K562 (cell line): ENCODE measurements at regions not wholly inside any gene's neighbourhood (a gene's known extent, or its start where the extent isn't known, plus 50 kb on each side); places are given as distances from the start of the nearest gene placed in this dataset.

Experiments used
- ATAC-seq: fragments of 200-7000 bp; cut with Tn5 transposase; 3 replicates; pipeline ENCODE4 v1.9.1; 2020; ENCODE audit warnings: moderate library complexity
- BruUV-seq: library from RNA; stranded (reverse); fragments of 400-500 nt; replicated peaks from 2 replicates; lab custom pipeline; 2021; lab: Mats Ljungman, UMichigan
- CTCF ChIA-PET: fragments of 300-600 bp; formaldehyde crosslinking; extraction: SDS; loops from one replicate; lab custom pipeline; 2021; ENCODE audit warnings: low intra/inter-chr PET ratio; lab: Yijun Ruan, JAX
- POLR2A ChIA-PET: fragments of 300-600, 350-650 bp; sonication (Branson Sonifier 250); formaldehyde crosslinking; extraction: SDS; loops from one replicate; lab custom pipeline; 2021; ENCODE audit warnings: antibody characterized with exemption, inconsistent platforms; lab: Yijun Ruan, JAX
- DNase-seq, 4 experiments: peaks; one replicate each; pipeline versions ENCODE4 v3.0.0 to v3.0.0-alpha.2; 2011 to 2018; ENCODE audit warnings: low spot score in 3 of 4, mixed read lengths in 3 of 4; ENCODE audit errors: extremely low read depth in 1 of 4
- FAIRE-seq: peaks from 2 replicates; lab custom pipeline; 2011; peaks lifted over from hg19 to GRCh38; lab: Jason Lieb, UNC
- H2AFZ ChIP-seq: 2 replicates; pipeline ENCODE4 v1.6.0; 2011; ENCODE audit warnings: low read depth, low read length, control low read depth, inconsistent platforms
- H3K27ac ChIP-seq: fragments of 200-600 bp; 3 replicates; pipeline ENCODE4 v1.8.0; 2011; ENCODE audit warnings: low read depth, mild to moderate bottlenecking, control low read depth, inconsistent platforms, low read length, moderate library complexity, mixed read lengths; ENCODE audit errors: extremely low read depth
- H3K27me3 ChIP-seq, 2 experiments: fragments of 300-600 bp in 1 of 2; 2 replicates in 1 of 2; 3 replicates in 1 of 2; pipeline versions ENCODE4 v1.6.0 to v1.8.0; 2011; ENCODE audit warnings: inconsistent platforms in 2 of 2, low read length in 2 of 2, mild to moderate bottlenecking in 1 of 2, mixed read lengths in 1 of 2, moderate library complexity in 1 of 2; ENCODE audit not compliant: control insufficient read depth in 2 of 2, insufficient read depth in 2 of 2
- H3K36me3 ChIP-seq: fragments of 300-600 bp; 3 replicates; pipeline ENCODE4 v1.8.0; 2011; ENCODE audit warnings: mild to moderate bottlenecking, low read length, inconsistent platforms; ENCODE audit not compliant: control insufficient read depth, insufficient read depth
- H3K4me1 ChIP-seq, 2 experiments: fragments of 200-600 bp in 1 of 2; replicated peaks in 1 of 2; 2 replicates in 1 of 2; 3 replicates in 1 of 2; pipeline versions ENCODE4 v1.5.1 to v1.8.0; 2011; ENCODE audit warnings: inconsistent platforms in 2 of 2, low read length in 2 of 2, mild to moderate bottlenecking in 1 of 2, mixed read lengths in 1 of 2, moderate library complexity in 1 of 2; ENCODE audit not compliant: control insufficient read depth in 2 of 2, insufficient read depth in 2 of 2
- H3K4me2 ChIP-seq: 2 replicates; pipeline ENCODE4 v1.6.1; 2011; ENCODE audit warnings: low read length, control low read depth, inconsistent platforms, mixed read lengths; ENCODE audit not compliant: insufficient read depth
- H3K4me3 ChIP-seq: fragments of 200-600 bp; sonication (generic), shearing (Covaris generic); 2 replicates; pipeline ENCODE4 v1.5.1; 2016; ENCODE audit warnings: control low read depth, inconsistent platforms
- H3K79me2 ChIP-seq: fragments of 200-600 bp; 3 replicates; pipeline ENCODE4 v1.8.0; 2011; ENCODE audit warnings: low read length, inconsistent platforms; ENCODE audit not compliant: control insufficient read depth, insufficient read depth
- H3K9ac ChIP-seq, 2 experiments: 2 replicates each; pipeline versions ENCODE4 v1.6.0 to v1.6.1; 2011; ENCODE audit warnings: low read depth in 2 of 2, low read length in 2 of 2, control low read depth in 1 of 2, inconsistent platforms in 1 of 2, mild to moderate bottlenecking in 1 of 2, mixed read lengths in 1 of 2; ENCODE audit not compliant: insufficient read depth in 1 of 2
- H3K9me1 ChIP-seq: one replicate; pipeline ENCODE4 v1.6.0; 2011; ENCODE audit warnings: inconsistent platforms, mild to moderate bottlenecking, low read length, moderate library complexity; ENCODE audit not compliant: control insufficient read depth, insufficient read depth
- H3K9me3 ChIP-seq: replicated peaks from 2 replicates; pipeline ENCODE4 v1.5.1; 2011; ENCODE audit warnings: low read depth, low read length, inconsistent platforms; ENCODE audit not compliant: control insufficient read depth, insufficient read depth
- H4K20me1 ChIP-seq: replicated peaks from 2 replicates; pipeline ENCODE4 v1.6.1; 2011; ENCODE audit warnings: low read length, inconsistent platforms, mixed read lengths; ENCODE audit not compliant: control insufficient read depth, insufficient read depth
- CCAR2 ChIP-seq: fragments of 200-400 bp; formaldehyde crosslinking; IDR thresholded peaks from 2 replicates; pipeline ENCODE4 v1.6.1; 2017; ENCODE audit warnings: mild to moderate bottlenecking, low read depth, low read length
- CHD4 ChIP-seq: fragments of 200-600 bp; sonication (generic); IDR thresholded peaks from 3 replicates; pipeline ENCODE4 v1.6.1; 2012; ENCODE audit warnings: low read depth, mild to moderate bottlenecking, mixed read lengths, low read length, inconsistent platforms; ENCODE audit not compliant: insufficient read depth, insufficient replicate concordance, poor library complexity, severe bottlenecking
- HMG20B ChIP-seq: fragments of 250-450 bp; sonication (Bioruptor Pico); IDR thresholded peaks from 2 replicates; pipeline ENCODE4 v1.5.0; 2021; ENCODE audit warnings: mild to moderate bottlenecking
- ILK ChIP-seq: fragments of 450-650 bp; IDR thresholded peaks from 2 replicates; pipeline ENCODE4 v1.6.1; 2016; ENCODE audit warnings: missing genetic modification characterization, low read depth, mild to moderate bottlenecking, missing compliant biosample characterization, moderate library complexity, borderline replicate concordance
- KDM2B ChIP-seq: fragments of 250-450 bp; sonication (Bioruptor Pico); IDR thresholded peaks from 2 replicates; pipeline ENCODE4 v1.8.0; 2021; ENCODE audit warnings: mild to moderate bottlenecking, moderate library complexity
- MAZ ChIP-seq, 2 experiments: fragments of 450-650 bp in 1 of 2; sonication (generic) in 1 of 2; formaldehyde crosslinking; IDR thresholded peaks in 1 of 2; conservative IDR thresholded peaks in 1 of 2; 2 replicates each; pipeline versions ENCODE4 v1.4.0 to v1.5.0; 2020; ENCODE audit warnings: mild to moderate bottlenecking in 1 of 2, missing genetic modification reagents in 1 of 2
- PKNOX1 ChIP-seq: fragments of 450-650 bp; IDR thresholded peaks from 2 replicates; pipeline ENCODE4 v1.6.1; 2016
- RAD21 ChIP-seq, 2 experiments: fragments of 250-450 bp in 1 of 2; fragments of 450-650 bp in 1 of 2; sonication (Bioruptor Pico) in 1 of 2; formaldehyde crosslinking in 1 of 2; IDR thresholded peaks in 1 of 2; conservative IDR thresholded peaks in 1 of 2; 2 replicates each; pipeline versions ENCODE4 v1.4.0 to v1.8.0; 2020 to 2022; ENCODE audit warnings: mild to moderate bottlenecking in 2 of 2, moderate library complexity in 1 of 2
- RFX7 ChIP-seq: fragments of 250-450 bp; sonication (Bioruptor Pico); IDR thresholded peaks from 2 replicates; pipeline ENCODE4 v1.5.1; 2021; ENCODE audit warnings: mild to moderate bottlenecking
- SIX5 ChIP-seq, 2 experiments: IDR thresholded peaks; 2 replicates each; pipeline ENCODE4 v1.6.1; 2011; ENCODE audit warnings: low read length in 2 of 2, borderline replicate concordance in 1 of 2, low read depth in 1 of 2, mild to moderate bottlenecking in 1 of 2, moderate library complexity in 1 of 2; ENCODE audit not compliant: insufficient read depth in 1 of 2
- WGBS: fragments of 100-300 bp; shearing (Covaris generic); methylation state at CpG from one replicate; pipeline ENCODE4 v1.1.6; 2016; ENCODE audit warnings: low coverage, mixed read lengths; ENCODE audit not compliant: insufficient coverage; ENCODE audit errors: missing lambda C conversion rate; 5-methylcytosine and 5-hydroxymethylcytosine counted together
- in situ Hi-C: fragments of 300-500 bp; cut with MboI; formaldehyde crosslinking; loops from 4 replicates; pipeline ENCODE4 v1.15.0; 2018; ENCODE audit warnings: inconsistent platforms, mixed read lengths
- intact Hi-C: fragments of 100-400 bp; cut with micrococcal nuclease; formaldehyde crosslinking; loops from 2 replicates; pipeline ENCODE4 v1.14.2; 2022

- TF ChIP-seq CCAR2, result no peak
- TF ChIP-seq KDM2B (CRISPR knock-in tag), result no peak
- TF ChIP-seq RFX7 (CRISPR knock-in tag), result no peak
- TF ChIP-seq HMG20B (CRISPR knock-in tag), result no peak
- TF ChIP-seq RAD21 (CRISPR knock-in tag; conservative IDR thresholded peaks at IDR 0.05 in 1 of 2, IDR thresholded peaks at IDR 0.05 in 1 of 2), result no peak
Observed at GRCh38 chr2:66845307-66845706, 410.4 kb downstream of the MEIS1 start (continued).

- no peaks in the 10 kb centered on the region for H3K4me1 ChIP-seq
- no peaks in the 10 kb centered on the region for H3K36me3 ChIP-seq
- no peaks in the 10 kb centered on the region for H3K27me3 ChIP-seq
- no peak overlapping the region for H3K4me3 ChIP-seq
- ChIA-PET CTCF (no interaction called here), POLR2A (no interaction called here)
- no peak overlapping the region for H3K4me2 ChIP-seq
- no peak for FAIRE-seq
- H2AFZ ChIP-seq, result no peak overlapping the region
- WGBS, result 0% methylated on average over 2 of the region's 2 CpGs
- in situ Hi-C loops, result no loop called here
- no peaks in the 10 kb centered on the region for H3K9me3 ChIP-seq
- no peak overlapping the region for H3K27ac ChIP-seq
- H4K20me1 ChIP-seq, result no peaks in the 10 kb centered on the region
- no peaks in the 10 kb centered on the region for H3K9me1 ChIP-seq
- no peak for DNase-seq
- no peak overlapping the region for H3K9ac ChIP-seq
- TF ChIP-seq SIX5 (IDR thresholded peaks at IDR 0.05; ENCODE audit: borderline replicate concordance in 1 of 2, insufficient read depth in 1 of 2, low read depth in 1 of 2, low read length in 2 of 2) (no peak), CHD4 (no peak), MAZ (CRISPR knock-in tag; conservative IDR thresholded peaks at IDR 0.05 in 1 of 2, IDR thresholded peaks at IDR 0.05 in 1 of 2) (no peak), ILK (tag) (no peak), PKNOX1 (no peak)
- TF ChIP-seq, all 486 proteins: peak for 0
- no peaks in the 10 kb centered on the region for H3K79me2 ChIP-seq
- no TSS peak for BruUV-seq
- intact Hi-C loops, result no loop called here
- no peak for ATAC-seq
Observed at GRCh38 chr2:66846887-66847286, 412.0 kb downstream of the MEIS1 start.
